Activated gamma-delta T cell (primary cell): ENCODE measurements at regions not wholly inside any gene's neighbourhood (a gene's known extent, or its start where the extent isn't known, plus 50 kb on each side); places are given as distances from the start of the nearest gene placed in this dataset.
"Not testable (repeated sequence)": the region's sequence is repeated elsewhere in the genome, so short reads cannot be mapped to it uniquely, and the experiment has no call there.

Source experiments
- DNase-seq: peaks from one replicate; lab custom pipeline; 2025; lab: John Stamatoyannopoulos, UW

DNA sequence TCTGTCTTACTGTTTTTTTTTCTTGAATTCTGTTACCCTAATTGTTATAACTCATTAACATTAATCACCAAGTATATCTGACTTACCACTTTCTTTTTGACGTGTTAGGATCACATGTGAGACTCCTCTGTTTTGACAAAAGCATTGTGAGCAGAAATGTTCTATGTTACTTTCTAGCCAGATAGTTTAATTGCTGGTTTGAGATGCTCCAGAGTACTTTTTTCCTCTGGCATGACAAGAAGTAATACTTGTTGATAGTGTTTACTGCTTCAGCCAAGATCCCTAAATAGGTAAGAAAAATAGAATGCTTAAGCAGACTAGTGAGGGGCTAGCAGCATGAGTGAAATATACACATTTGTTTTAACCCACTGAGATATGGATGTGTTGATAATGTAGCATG is 303.9 kb upstream of the PABPC4L start:
- DNase-seq, result no peak

DNA sequence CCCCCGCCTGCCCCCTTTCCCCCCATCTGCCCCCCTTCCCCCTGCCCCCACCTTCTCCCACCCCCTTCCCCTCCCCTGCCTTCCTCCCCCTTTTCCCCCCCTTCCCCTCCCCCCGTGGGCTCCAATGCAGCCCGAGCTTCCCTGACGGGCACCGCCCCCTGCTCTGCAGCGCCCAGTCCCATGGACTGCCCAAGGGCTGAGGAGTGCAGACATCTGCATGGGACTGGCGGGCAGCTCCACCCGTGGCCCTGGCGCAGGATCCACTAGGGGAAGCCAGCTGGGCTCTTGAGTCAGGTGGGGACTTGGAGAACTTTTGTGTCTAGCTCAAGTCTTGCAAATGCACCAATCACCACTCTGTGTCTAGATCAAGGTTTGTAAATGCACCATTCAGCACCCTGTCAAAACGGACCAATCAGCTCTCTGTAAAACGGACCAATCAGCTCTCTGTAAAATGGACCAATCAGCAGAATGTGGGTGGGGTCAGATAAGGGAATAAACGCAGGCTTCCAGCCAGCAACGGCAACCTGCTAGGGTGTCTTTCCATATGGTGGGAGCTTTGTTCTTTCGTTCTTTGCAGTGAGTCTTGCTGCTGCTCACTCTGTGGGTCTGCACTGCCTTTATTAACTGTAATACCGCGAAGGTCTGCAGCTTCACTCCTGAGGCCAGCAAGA is 300.5 kb upstream of the PABPC4L start:
- DNase-seq, result no peak

DNA sequence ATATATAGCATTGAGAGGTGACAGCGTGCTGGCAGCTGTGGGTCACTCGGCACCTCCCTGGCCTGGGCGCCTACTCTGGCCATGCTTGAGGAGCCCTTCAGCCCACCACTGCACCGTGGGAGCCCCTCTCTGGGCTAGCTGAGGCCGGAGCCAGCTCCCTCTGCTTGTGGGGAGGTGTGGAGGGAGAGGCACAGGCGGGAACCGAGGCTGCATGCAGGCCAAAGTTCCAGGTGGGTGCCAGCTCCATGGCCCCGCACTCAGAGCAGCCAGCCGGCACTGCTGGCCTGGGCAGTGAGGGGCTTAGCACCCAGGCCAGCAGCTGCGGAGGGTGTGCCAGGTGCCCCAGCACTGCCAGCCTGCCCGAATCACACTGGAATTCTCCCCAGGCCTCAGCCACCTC is 299.9 kb upstream of the PABPC4L start:
- not testable (repeated sequence) for DNase-seq

DNA sequence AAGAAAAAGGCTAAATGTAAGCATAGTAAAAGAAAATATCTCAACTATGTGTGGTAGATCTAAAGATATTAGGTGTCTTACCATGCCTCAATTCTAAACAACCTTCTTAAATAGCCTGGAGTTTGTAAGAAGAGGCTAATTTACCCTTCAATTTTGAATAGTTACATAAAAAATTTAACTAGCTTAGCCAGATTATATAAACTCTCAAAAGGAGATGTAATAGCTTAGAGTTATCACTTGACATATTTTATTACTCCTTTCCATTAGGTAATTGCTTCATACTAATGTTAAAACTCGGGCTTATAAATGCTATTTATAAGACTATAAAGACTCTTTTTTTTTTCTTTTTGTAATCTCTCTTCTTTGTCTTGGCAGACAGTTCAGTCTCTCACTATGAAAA is 297.5 kb upstream of the PABPC4L start:
- DNase-seq, result no peak

DNA sequence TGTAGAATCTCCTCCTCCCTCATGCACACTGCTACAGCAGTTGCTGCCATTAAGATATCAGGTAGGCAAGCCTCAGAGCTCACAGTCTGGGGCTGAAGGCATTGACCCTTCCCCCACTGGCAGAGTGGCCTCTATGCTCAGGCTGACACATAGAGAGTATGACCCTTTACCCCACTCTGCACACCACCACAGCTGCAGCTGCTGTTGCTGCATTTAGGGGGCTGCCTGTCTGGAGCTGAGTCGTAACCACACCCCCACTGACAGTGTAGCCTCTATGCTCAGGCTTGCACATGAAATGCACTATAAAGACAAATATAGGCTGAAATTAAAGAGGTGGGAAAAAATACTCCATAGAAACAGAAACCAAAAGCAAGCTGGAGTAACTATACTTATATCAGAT is 289.3 kb upstream of the PABPC4L start:
- no peak for DNase-seq

DNA sequence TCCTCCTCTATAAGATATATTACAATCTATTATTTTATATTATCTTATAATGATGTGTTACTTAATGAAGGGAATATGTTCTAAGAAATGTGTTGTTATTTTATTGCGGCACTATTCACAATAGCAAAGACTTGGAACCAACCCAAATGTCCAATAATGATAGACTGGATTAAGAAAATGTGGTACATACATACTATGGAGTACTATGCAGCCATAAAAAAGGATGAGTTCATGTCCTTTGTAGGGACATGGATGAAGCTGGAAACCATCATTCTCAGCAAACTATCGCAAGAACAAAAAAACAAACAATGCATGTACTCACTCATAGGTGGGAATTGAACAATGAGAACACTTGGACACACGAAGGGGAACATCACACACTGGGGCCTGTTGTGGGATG is 281.9 kb upstream of the PABPC4L start:
- not testable (repeated sequence) for DNase-seq

DNA sequence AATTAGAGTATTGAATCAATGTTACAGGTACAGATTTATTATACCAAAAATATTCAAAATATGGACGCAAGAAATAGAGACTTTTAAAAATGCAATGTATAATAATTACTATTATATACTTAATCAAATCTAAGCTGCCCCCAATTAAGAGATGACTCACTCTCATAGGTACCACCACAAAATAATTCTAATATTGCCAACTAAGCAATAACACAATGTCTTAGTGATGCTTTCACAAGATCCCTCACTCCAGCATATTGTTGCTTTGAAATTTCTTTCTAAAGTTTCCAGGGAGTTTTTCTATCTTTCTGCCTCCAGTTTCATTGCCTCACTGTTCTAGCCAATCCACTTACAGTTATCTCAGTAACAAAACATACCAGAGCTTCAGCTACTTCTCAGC is 270.0 kb upstream of the PABPC4L start:
- no peak for DNase-seq

DNA sequence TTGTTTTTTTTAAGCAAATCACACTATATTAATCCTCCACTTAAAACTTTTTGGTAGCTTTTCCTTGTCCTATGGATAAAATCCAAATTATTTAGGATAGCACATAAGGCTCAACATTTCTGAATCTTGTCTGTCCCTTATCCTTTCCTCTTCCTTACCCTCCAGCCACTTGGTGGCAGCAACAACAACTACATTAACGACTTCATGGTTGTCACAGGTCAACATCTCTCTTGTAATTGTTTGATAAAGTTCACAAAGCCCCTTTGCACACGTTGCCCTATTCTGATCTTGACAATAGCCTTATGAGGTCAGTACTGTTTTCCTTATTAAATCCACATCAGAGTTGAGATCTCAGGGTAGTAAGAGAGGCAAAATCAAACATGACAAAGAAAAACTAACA is 269.0 kb upstream of the PABPC4L start:
- DNase-seq, result no peak

DNA sequence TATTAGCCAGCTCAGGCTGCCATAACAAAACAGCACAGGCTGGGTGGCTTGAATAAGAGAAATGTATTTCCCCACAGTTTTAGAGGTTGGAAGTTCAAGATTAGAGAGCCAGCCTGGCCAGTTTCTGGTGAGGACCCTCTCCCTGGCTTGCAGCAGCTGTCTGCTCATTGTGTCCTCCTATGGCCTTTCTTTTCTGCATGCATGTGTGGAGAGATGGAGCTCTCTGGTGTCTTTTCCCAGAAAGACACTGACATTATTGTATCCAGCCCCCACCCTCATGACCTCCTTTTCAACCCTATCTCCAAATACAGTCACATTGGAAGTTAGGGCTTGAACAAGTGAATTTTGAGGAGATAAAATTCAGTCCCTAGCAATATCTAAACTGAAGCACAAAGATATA is 263.8 kb upstream of the PABPC4L start:
- DNase-seq, result no peak

DNA sequence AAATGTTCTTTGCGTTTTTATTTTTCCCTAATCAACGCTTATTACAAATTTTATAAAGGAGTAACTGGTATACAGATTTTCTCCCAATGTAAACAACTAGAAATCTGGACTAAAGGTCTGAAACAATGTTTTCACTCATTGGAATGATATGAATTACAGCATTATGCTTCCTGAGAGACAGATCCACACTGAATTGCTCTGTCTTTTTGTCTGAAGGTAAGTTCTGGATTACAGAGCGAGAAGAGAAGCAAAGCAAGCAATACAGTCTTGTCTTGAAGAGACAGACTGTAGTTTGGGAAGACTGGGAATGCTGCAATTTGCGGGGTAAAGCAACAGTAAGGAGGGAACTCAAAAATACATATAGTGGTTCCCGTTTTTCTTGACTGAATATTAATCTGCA is 262.2 kb upstream of the PABPC4L start:
- no peak for DNase-seq

DNA sequence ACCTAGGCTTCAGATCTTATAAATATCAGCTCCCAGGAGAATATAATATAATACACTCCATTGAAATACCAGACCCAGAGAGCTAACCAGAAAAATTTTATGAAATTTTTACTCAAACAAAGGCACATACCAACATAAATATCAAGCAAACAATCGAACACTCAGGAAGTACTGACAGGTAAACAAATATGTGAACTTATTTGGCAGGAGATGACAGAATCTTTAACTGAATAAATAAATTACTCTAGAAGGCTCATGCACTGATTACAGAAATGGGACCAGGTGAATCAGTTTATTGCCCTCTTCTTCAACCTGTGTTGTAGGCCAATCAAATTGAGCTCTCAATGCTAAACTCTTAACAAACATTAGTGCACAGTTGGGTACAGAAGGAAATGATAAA is 225.2 kb upstream of the PABPC4L start:
- no peak for DNase-seq

DNA sequence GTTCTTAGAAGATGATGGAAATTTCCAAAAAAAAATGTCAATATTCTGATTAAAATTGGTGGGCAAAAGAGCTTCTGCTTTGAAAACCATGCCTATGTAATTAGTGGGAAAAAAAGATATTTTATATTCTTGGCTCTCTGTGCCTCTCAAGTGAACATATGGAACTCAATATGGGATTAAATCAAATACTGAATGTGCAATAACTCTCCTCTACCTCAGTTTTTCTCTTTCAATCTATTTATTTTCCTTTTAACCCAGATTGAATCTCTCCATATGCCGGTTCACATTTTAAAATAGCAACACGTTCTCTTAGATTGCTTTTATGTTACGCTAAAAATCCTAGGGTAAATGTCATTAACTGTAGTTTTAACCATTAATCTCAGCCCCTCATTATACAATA is 224.2 kb upstream of the PABPC4L start:
- DNase-seq, result no peak

DNA sequence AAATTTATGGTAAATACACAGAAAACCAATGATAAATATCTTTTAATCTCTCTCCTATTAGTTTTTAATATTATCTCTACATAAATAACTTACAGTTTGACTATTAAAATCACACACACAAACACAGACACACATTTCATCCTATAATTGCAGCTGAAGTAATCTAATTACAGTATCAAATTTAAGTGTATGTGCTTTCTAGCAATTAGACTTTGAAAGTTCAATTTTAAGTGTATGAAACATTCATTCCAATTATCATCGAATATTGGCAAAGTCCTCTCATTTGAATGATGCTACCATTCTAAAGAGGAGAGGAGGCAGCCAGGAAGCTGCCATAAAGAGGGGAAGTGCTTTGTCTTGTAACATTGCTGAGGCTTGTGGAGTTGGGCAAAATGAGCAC is 221.2 kb upstream of the PABPC4L start:
- no peak for DNase-seq

DNA sequence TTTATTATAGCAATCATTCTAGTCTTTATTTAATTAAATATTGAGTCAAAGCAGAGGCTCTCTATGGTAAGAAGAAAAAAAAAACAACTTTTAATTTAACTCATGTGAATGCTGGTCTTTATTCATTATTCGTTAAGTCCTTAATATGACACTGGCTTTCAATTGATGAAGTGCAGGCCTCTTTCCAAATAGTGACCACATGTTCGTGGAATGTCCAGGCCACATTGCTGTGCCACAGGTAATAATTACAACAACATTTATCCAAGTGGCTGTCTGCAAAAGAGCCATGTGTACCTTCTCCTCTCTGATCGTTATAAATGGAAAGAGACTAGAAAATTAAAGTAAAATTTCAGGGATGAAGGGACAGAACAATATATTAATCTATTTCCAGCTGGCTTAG is 220.1 kb upstream of the PABPC4L start:
- DNase-seq, result no peak

DNA sequence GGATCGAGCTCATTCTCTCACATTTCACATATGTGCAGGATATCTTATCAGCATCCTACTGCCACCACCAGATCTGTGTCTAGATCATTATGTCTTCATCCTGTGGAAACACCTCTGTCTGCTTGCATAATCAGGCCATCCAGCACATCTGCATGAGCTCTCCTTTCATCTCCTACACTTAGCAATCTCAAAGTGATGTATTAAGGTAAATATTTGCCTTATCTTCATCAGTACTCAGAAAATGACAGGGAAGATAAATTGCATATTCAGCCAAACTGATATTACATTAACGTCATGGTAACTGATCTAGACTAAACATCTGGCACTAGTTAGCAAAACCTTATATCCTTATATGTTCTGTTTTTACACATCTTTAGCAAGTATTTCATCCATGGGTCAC is 207.3 kb upstream of the PABPC4L start:
- no peak for DNase-seq

DNA sequence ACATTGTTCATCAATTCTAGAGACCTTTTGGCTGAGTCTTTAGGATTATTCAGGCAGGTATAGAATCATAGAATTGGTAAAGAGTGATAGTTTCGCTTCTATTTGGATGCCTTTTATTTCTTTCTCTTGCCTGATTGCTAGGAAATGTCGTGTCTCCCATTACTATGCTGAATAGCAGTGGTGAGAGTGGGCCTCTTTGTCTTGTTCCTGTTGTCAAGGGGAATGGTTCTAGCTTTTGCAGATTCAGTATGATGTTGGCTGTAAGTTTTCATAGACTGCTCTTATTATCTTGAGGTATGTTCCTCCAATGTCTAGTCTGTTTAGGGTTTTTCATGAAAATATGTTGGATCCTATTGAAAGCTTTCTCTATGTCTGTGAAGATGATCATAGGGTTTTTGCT is 200.2 kb upstream of the PABPC4L start:
- DNase-seq, result no peak

DNA sequence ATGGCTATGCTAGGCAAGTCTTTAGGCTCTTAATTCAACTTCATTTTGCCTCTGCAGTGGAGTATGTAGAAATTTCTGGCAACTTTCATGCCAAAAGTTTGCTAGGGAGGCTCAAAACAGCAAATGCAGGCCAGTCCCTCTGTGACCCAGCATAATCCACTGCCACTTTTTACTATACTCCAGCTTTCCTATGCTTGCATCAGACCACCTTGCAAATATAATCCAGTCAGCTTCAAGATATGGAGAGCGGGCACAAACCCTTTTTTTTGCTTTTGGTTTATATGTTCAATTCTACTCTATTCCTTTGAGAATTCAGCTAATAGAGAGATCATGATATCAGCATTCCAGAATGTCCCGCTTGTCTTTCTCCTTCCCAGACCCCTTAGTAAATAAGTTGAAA is 192.0 kb upstream of the PABPC4L start:
- DNase-seq, result no peak

DNA sequence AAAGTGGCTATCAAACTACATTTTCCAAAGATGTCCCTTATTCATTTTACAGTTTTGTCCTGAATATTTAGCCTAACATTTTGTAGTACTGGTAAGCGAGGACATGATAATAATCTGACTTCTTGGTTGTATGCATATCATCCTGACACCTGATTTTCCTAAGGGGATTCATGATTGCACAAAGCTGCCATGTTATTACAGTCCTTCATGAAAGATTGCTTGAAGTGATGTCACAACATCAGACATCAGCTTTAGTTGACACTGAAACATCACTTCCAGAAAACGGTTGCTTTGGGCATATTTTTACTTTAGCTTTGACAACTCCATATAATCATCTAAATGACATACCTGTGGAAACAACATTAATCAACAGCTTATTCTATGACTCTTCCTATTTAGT is 188.7 kb upstream of the PABPC4L start:
- DNase-seq, result no peak

DNA sequence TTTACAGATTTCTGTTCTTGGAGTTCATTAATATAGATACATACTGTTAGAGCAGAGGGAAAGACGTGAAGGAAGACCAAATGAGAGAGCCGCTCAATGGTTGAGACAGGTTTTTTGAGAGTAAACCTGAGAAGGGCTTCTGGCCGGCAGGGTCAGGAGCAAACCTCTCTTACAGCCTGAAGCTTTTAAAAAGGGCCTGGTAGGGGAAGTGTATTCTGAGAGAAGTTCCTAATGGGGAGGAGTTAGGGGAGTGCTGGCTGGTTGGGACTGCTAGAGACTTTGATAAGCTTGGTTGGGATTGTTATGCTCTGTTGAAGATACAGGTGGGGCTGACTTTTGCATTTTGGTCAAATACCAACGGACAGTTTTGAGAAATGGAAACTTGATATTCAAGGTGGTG is 186.8 kb upstream of the PABPC4L start:
- DNase-seq, result no peak

DNA sequence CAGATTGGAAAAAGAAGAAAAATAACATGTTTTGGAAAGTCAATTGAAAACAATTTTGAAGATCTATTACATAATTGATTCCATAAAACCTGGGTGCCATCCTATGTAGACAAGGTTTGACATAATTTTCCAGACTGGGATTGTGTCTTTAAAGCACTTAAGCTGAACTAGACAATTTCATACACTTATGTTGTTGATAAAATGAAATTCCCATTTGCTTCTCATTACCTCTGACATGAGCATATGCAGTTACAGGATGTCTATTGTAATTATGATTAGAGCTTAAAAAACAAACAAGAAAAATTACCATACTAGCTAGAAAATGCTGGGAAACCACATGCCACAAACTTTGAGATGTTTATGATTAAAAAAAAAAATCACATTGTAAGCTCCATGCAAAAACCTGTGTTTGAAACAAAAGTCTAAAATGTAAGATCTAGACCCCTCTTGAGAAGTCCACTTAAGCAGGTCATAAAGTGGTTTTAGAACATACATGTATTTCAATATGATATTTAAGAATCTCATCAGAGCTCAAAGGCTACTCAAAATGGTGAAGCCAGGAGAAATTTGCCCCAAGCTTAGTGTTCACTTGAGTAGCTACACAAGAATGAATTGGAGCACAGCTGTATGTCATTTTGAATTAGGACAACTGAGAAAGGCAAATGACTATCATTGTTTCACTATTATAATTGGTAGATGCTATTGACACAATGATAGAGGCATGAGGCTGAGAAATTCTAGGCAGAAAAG is 181.1 kb upstream of the PABPC4L start:
- no peak for DNase-seq

DNA sequence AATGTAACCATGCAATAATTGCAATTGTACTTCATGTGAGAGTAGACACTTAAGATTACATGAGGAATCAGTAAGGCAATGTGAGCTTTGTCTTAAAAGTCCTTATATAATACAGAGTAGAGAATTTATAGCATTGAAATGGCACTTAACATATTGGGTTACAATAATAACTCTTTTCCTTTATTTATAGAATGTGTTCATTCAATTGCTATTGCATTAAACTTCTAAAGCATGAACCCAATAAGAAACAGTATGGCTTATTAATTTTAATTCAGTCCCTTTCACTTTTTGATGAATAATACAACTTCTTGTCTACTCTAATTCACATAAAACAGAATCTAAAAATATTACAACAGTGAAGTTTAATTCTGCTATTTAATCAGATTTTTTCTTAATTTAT is 174.2 kb upstream of the PABPC4L start:
- DNase-seq, result no peak

DNA sequence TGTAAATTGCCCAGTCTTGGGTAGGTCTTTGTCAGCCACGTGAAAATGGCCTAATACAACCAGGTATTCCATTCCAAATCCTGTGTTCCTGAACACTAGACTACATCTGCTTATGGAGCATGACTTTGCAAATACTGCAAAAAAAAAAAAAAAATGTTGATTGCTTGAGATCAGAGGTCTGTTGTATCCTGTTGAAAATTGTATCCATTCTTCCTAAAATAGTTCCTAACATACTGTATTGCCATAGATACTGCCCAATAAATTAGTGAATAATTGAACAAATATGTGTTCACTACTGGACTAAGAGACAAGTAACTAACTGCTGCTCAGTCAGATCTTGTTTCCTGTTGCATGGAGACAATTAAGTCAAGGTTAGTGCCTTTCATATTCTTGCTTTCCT is 164.3 kb upstream of the PABPC4L start:
- DNase-seq, result no peak

DNA sequence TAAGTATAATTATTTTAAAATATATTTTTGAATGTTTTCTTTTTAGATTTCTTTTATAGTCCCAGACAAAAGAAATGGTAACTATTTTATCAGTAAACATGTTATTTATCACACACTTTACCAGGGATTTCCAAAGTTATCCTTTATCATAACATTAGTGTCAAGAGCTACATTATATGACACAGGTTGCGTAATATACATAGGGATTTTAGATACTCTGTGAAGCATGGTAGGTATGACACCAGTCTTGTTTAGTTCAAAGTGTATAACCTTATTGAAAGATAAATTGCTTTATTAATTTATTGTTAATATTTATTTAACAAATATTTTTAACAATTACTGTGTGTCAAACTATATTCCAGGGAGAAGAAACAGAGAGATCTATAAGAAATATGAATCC is 163.3 kb upstream of the PABPC4L start:
- no peak for DNase-seq

DNA sequence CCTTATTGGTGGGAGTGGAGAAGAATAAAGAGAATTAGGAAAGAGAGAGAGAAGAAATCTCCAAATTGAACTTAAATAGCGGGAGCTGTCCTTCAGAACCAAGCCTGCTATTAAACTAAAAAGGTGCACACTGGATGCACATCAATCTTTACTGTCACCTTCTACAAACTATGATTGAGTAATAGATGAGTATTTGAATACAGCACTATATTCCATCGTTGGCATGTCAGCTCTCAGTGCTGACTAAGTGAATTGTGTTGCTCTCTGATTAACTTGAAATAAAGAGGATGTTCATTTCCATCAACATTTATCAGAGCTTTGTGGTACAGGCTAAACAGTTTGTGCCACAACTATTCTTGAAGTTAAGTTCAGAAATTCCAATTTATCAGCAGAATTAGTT is 143.7 kb upstream of the PABPC4L start:
- no peak for DNase-seq
